Stimulated activated CD8-positive, alpha-beta memory T cell treated with anti-CD3 and anti-CD28 coated beads, Interleukin-15, amount 100 ng/mL, for 1 hour (primary cell): ENCODE measurements at regions not wholly inside any gene's neighbourhood (a gene's known extent, or its start where the extent isn't known, plus 50 kb on each side); places are given as distances from the start of the nearest gene placed in this dataset.

Source experiments
- DNase-seq: peaks from one replicate; pipeline ENCODE4 v3.0.0-alpha.2; 2020; ENCODE audit warnings: low read depth

DNA sequence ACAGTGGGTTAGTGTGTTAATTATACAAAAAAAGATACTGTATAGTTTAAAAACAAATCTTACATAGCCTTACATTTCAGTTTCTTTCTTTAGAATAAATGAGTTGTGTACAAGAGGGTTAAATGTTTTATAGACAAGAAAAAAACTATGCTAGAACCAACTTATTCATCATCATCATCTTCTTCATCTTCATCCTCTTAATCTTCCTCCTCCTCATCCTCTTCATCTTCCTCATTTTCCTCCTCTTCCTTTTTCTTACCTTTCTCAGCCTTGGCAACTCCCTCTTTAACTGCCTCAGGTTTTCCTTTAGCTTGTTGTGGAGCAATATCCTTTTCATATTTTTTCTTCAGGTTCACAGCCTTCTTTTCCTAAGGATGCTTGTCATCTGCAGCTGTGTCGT, 53.7 kb downstream of the RPS12 start:
- DNase-seq = no peak

- DNase-seq = no peak
These were observed 58.6 kb downstream of the RPS12 start for GRCh38 chr6:132872923-132873322.

DNA sequence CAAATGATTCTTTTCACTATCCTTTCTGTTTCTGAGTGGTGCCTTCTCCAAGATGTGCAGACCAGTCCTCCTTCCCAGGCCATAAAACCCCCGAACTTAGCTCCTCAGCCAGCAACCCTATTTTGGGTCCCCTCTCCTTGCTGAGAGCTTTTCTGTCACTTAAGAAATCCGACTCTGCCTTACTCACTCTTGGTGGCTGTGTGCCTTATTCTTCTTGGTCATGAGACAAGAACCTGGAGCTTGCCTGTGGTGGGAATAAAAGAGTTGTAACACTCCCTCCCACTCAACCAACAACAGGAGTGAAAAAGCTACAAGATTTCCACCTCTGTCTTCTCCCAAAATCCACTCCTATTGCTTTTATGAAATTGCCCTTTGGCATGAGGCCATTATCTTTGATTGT, 62.6 kb downstream of the RPS12 start:
- no peak for DNase-seq

DNA sequence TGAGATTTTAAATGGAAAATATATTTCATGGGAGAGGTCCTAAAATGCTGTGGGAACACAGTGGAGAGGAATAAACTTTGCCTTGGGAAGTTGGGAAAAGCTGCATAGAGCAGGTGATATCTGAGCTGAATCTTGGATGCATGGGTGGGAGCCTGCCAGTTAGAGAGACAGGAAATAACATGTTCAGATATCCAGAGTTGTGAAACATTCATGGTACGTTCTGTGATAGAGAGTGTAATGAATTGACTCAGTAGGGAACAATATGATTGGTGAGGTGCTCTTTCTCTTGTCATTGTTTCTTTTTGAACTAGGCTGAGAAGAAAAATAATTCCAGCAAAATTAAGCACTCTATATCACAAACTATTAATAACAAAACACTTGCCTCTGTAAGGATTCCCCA, 72.8 kb downstream of the RPS12 start:
- no peak for DNase-seq

GRCh38 chr6:132888701-132889100, 74.3 kb downstream of the RPS12 start:
- no peak for DNase-seq

- no peak for DNase-seq
These were observed 78.8 kb downstream of the RPS12 start for GRCh38 chr6:132892929-132893771.

GRCh38 chr6:132893772-132894490, 79.6 kb downstream of the RPS12 start:
- DNase-seq = no peak

GRCh38 chr6:132898376-132898775, 84.0 kb downstream of the RPS12 start:
- no peak for DNase-seq

GRCh38 chr6:132900849-132901248, 86.5 kb downstream of the RPS12 start:
- no peak for DNase-seq

- no peak for DNase-seq
These were observed 88.5 kb downstream of the RPS12 start for GRCh38 chr6:132902901-132903300.

GRCh38 chr6:132907231-132907630, 92.9 kb downstream of the RPS12 start:
- DNase-seq = no peak

DNA sequence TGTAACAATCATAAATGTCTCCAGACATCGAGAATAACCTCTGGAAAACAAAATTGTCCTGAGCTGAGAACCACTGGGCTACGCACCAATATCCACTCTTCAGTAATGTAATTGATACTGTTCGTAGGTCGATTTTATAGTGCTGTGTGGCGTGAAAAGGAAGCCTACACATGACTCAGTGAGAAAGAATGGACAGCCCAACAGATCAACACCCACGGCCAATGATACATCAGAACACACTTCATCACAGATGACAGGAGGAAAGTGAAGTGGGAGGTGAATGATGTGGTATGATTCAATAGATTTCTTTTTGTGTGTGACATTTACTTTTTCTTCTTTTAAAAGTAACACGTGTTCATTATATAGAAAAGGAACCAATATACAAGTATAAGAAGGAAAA, 93.5 kb downstream of the RPS12 start:
- DNase-seq = no peak

GRCh38 chr6:132909742-132910141, 95.4 kb downstream of the RPS12 start:
- DNase-seq = no peak

GRCh38 chr6:132910759-132911158, 96.4 kb downstream of the RPS12 start:
- DNase-seq = no peak

DNA sequence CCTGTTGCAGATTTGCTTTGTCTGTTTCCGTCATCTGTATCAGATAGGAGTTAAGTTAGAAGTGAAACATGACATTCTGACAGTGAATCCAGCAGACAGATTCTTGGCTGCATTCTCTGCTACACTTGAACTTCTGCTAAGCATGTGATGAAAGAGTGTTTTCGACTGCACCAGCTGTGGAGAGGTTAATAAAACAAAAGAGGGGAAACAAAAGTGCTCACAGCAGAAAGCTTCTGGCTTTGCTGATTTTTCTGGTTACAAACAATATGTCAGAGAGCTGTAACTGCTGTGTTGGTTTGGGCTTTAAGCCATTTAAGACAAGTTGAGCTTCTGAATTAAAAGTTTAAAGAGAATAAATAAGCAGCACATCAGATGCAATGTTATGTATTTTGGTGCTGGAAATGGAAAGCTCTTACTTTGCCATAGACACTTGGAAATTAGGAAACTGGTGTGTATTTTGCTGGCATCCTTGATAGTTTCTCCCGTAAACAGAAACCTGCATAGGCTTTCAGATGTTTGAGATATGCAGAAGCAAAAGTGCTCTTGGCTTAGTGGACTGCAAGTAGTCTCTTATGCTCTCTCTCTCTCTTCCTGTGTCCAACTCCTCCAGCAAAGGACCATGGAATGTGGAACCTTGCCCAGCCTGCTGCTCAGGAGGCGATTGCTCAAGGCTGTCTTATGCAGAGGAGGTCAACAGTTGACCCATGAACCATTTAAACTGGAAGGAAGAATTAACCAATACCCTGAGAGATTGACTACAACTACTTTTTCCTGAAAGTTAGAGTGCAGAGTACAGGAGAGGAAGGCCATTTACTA, 104.9 kb downstream of the RPS12 start:
- DNase-seq = no peak

DNA sequence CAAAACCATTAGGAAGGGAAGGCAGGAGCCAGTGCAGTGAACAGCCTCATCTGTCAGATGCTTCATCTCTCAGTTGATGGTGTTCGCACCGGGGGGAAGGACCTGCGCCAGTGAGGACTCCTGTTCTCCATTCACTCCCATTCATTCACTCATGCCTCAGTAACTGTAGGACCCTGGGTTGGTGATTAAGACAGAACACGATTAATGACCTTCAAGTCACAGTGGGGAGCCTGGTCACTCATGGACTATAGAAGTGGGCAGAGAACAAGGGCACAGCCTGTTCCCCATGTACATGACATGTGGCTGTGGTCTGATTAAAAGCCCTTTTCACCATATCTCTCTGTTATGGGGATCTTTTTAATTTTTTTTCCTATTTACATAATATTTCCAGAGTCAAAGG, 113.3 kb downstream of the RPS12 start:
- DNase-seq = no peak

GRCh38 chr6:132929141-132929540, 114.8 kb downstream of the RPS12 start:
- DNase-seq = no peak

- DNase-seq = no peak
These were observed 116.9 kb downstream of the RPS12 start for GRCh38 chr6:132931313-132931712.

- no peak for DNase-seq
These were observed 117.7 kb downstream of the RPS12 start for GRCh38 chr6:132931936-132932514.

DNA sequence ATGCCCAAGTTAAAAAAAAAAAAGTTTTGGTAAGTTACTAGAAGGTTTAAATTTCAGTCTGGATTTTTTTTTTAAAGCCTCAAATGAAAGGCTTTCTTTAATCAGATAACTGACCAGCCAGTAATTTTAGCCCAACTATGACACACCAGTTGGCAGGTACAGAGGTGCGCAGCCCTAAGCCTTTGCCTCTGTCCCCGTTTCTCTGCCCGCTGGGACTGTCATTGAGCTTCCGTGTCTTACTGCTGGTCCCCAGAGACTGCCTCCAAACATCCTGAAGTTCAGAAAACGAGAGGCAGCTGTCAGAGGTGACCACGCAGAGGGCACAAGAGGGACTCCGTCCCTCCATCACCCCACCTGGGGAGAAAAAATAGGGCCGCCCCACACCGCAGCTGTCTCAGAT, 118.2 kb downstream of the RPS12 start:
- DNase-seq = no peak

DNA sequence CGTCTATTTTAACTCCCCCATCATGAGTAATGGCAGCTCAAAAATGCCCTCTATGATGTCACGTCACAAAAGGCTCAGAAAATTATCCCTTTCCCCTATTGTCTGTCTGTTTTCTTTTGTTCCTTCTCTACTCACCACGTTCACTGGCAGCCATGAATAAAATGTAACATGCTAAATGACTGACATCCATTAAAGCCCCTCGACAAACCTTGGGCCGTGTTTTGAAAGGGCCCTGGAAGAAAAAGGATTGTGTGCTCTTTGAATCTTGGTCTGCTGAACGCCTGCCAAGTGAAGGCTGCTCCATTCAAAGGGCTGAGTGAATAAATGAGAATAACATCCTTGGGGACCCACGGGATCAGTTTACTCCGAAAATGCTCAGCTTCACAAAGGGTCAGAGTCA, 118.7 kb downstream of the RPS12 start:
- DNase-seq = no peak

DNA sequence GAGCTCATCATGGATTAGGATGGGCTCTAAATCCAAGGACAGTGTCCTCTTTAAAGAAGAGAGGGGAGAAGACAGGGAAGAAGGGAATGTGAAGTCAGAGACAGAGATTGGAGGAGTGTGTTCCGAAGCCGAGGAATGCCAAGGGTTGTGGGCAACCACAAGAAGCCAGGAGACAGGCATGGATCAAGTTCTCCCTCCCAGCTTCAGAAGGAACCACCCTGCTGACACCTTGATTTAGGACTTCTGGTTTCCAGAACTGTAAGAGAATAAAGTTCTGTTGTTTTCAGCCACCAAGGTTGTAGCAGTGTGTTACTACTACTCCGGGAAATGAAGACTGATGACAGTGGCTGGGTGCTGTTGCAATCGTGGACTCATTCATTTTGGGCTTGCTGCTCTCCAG, 120.1 kb downstream of the RPS12 start:
- no peak for DNase-seq
